Heart left ventricle (tissue), 16 donors: ENCODE measurements at regions not wholly inside any gene's neighbourhood (a gene's known extent, or its start where the extent isn't known, plus 50 kb on each side); places are given as distances from the start of the nearest gene placed in this dataset.

ENCODE experiments used
- ATAC-seq, 4 donors: fragments of 200-7000 bp; cut with Tn5 transposase; one replicate each; pipeline ENCODE4 v1.9.1; 2020 to 2022; ENCODE audit warnings: moderate library complexity in 4 of 4, mild to moderate bottlenecking in 3 of 4, moderate number of reproducible peaks in 1 of 4
- DNase-seq, 5 donors: peaks; one replicate each; pipeline ENCODE4 v3.0.0-alpha.2; 2020
- H3K27ac ChIP-seq, 12 donors: fragments of 200-600 bp; sonication (generic) in 4 of 12; one replicate each; pipeline versions ENCODE4 v1.5.0 to v1.8.0; 2016 to 2022; ENCODE audit warnings: mild to moderate bottlenecking in 2 of 12
- H3K27me3 ChIP-seq, 9 donors: fragments of 200-600 bp; sonication (generic) in 2 of 9; one replicate each; pipeline versions ENCODE4 v1.5.1 to v1.8.0; 2016 to 2022; ENCODE audit warnings: mild to moderate bottlenecking in 3 of 9
- H3K36me3 ChIP-seq, 9 donors: fragments of 200-600 bp; sonication (generic) in 2 of 9; one replicate each; pipeline versions ENCODE4 v1.5.0 to v1.8.0; 2018 to 2022; ENCODE audit warnings: mild to moderate bottlenecking in 2 of 9
- H3K4me1 ChIP-seq, 12 donors: fragments of 200-600 bp; sonication (generic) in 4 of 12; one replicate each; pipeline versions ENCODE4 v1.5.0 to v1.8.0; 2016 to 2022; ENCODE audit warnings: mild to moderate bottlenecking in 3 of 12
- H3K4me3 ChIP-seq, 12 donors: fragments of 200-600 bp; sonication (generic) in 4 of 12; one replicate each; pipeline versions ENCODE4 v1.5.0 to v1.8.0; 2017 to 2022; ENCODE audit warnings: mild to moderate bottlenecking in 9 of 12, moderate library complexity in 4 of 12
- H3K9me3 ChIP-seq, 12 donors: fragments of 200-600 bp; sonication (generic) in 4 of 12; one replicate each; pipeline versions ENCODE4 v1.5.0 to v1.8.0; 2016 to 2022; ENCODE audit warnings: mild to moderate bottlenecking in 1 of 12
- CTCF ChIP-seq, 12 donors: fragments of 200-600 bp; sonication (generic) in 4 of 12; IDR thresholded peaks; one replicate each; pipeline versions ENCODE4 v1.5.0 to v1.8.0; 2018 to 2022; ENCODE audit warnings: antibody characterized with exemption in 12 of 12, mild to moderate bottlenecking in 5 of 12
- POLR2A ChIP-seq, 2 donors: fragments of 450-650 bp; IDR thresholded peaks; one replicate each; pipeline ENCODE4 v1.6.1; 2017; ENCODE audit warnings: antibody characterized with exemption in 2 of 2, mild to moderate bottlenecking in 2 of 2, moderate library complexity in 2 of 2
- WGBS, 4 donors: extraction: QIAGEN DNeasy Blood & Tissue Kit in 2 of 4; methylation state at CpG; one replicate each; pipeline versions ENCODE4 v1.1.5 to v1.1.7; 2013 to 2018; 5-methylcytosine and 5-hydroxymethylcytosine counted together
- intact Hi-C, 10 donors: fragments of 100-400 bp; cut with DNase I; formaldehyde crosslinking; loops; one replicate each; pipeline versions ENCODE4 v1.11.1 to v1.14.2; 2022
- donor health status: ischemic (EF 13 %, LVEDD 7.1; RV severe dilation, severe dysfunction).
- donor health status: healthy with polysubstance abuse.
- donor health status: DM: no; HTN: yes; CAD: no.
- donor health status: DM: no; HTN: no; CAD: no.
- donor health status: ischemic (EF 25% LVEDD 6.9; RV normal size, moderate dysfunction).
- donor health status: ischemic (EF 25% LVEDD 5.7; RV mildly dilated, moderate dysfunction).
- donor health status: healthy.
- donor health status: DM: yes; HTN: yes; CAD: no.
- donor health status: ischemic (EF 35%, LVEDD 5.7; RV mildly dilated, moderate dysfunction).
- donor health status: nonischemic (EF 11% LVEDD 7.7; RV severe dilation, severe dysfunction).
- donor health status: DM: yes; HTN: yes; CAD: no.
- donor health status: PGD.
- donor health status: ischemic (EF 29% LVEDD 5.4; RV normal size, mild dysfunction).
- donor health status: nonischemic (EF 23%, LVEDD 6.1; RV moderate dilation, normal function).

- Histone ChIP-seq H3K4me3 (no peak overlapping the region), H3K36me3 (no peaks in the 10 kb centered on the region), H3K27me3 (no peaks in the 10 kb centered on the region), H3K27ac (no peak overlapping the region), H3K4me1 (peaks cover 0 to 31% (median 6%) of the 10 kb centered on the region in 12 donors), H3K9me3 (no peaks in the 10 kb centered on the region)
- no peak for TF ChIP-seq POLR2A (IDR thresholded peaks at IDR 0.05)
- no peak for TF ChIP-seq CTCF (IDR thresholded peaks at IDR 0.05)
- DNase-seq (no peak), ATAC-seq (no peak)
- intact Hi-C loops = loop anchor here in 1 of 10 donors (2.0 kb wide), 1 partner anchor 111 kb away; no protein-coding TSS in a partner anchor
- 89 to 93% (median 90%) methylated on average over 5 of the region's 5 CpGs for WGBS, 4 donors
Measured at GRCh38 chr4:53647547-53647946, 56.3 kb upstream of the LNX1 start.

- H3K27ac ChIP-seq = peak overlapping the region in 7 of 12 donors; percentile 10 to 52 (median 41)
- intact Hi-C loops = loop anchor here in 1 of 10 donors (2.0 kb wide), 1 partner anchor 110 kb away; no protein-coding TSS in a partner anchor
- TF ChIP-seq POLR2A (IDR thresholded peaks at IDR 0.05) (no peak), CTCF (IDR thresholded peaks at IDR 0.05) (no peak)
- WGBS, 4 donors = 43 to 57% (median 48%) methylated on average over 3 of the region's 3 CpGs
- H3K4me3 ChIP-seq = no peak overlapping the region
- H3K9me3 ChIP-seq = no peaks in the 10 kb centered on the region
- peak in 2 of 5 donors; percentile 18 to 32 for DNase-seq
- H3K4me1 ChIP-seq = peaks cover 0 to 31% (median 6%) of the 10 kb centered on the region in 12 donors
- no peaks in the 10 kb centered on the region for H3K36me3 ChIP-seq
- ATAC-seq = peak in 2 of 4 donors; percentile 11 to 64
- H3K27me3 ChIP-seq = no peaks in the 10 kb centered on the region
Measured at GRCh38 chr4:53646795-53647194, 55.5 kb upstream of the LNX1 start.

- TF ChIP-seq CTCF (IDR thresholded peaks at IDR 0.05) (no peak), POLR2A (IDR thresholded peaks at IDR 0.05) (no peak)
- no peaks in the 10 kb centered on the region for H3K9me3 ChIP-seq
- 54 to 73% (median 60%) methylated on average over 3 of the region's 3 CpGs for WGBS, 4 donors
- no peaks in the 10 kb centered on the region for H3K36me3 ChIP-seq
- peaks cover 0 to 39% (median 7%) of the 10 kb centered on the region in 12 donors for H3K4me1 ChIP-seq
- intact Hi-C loops = no loop called here
- H3K27ac ChIP-seq = no peak overlapping the region
- no peaks in the 10 kb centered on the region for H3K27me3 ChIP-seq
- ATAC-seq (no peak), DNase-seq (no peak)
- no peak overlapping the region for H3K4me3 ChIP-seq
Measured at GRCh38 chr4:53645108-53645507, 53.8 kb upstream of the LNX1 start.

- DNase-seq (no peak), ATAC-seq (peak in 3 of 4 donors; percentile 45 to 58 (median 49))
- intact Hi-C loops = no loop called here
- no peak overlapping the region for H3K27ac ChIP-seq
- H3K4me1 ChIP-seq = peaks cover 0 to 38% (median 7%) of the 10 kb centered on the region in 12 donors
- no peaks in the 10 kb centered on the region for H3K27me3 ChIP-seq
- WGBS, 4 donors = 56 to 64% (median 57%) methylated on average over 3 of the region's 3 CpGs
- no peaks in the 10 kb centered on the region for H3K9me3 ChIP-seq
- no peaks in the 10 kb centered on the region for H3K36me3 ChIP-seq
- no peak overlapping the region for H3K4me3 ChIP-seq
- TF ChIP-seq CTCF (IDR thresholded peaks at IDR 0.05) (no peak), POLR2A (IDR thresholded peaks at IDR 0.05) (no peak)
Measured at GRCh38 chr4:53644607-53645006, 53.3 kb upstream of the LNX1 start.
